ENCODE measurements at regions not wholly inside any gene's neighbourhood (a gene's known extent, or its start where the extent isn't known, plus 50 kb on each side); places are given as distances from the start of the nearest gene placed in this dataset.

- Histone ChIP-seq H4K8ac (ENCODE audit: low read depth, low read length) (no peak overlapping the region), H3K18ac (ENCODE audit: low read length) (no peak overlapping the region), H2BK120ac (ENCODE audit: low read depth, low read length) (no peak overlapping the region), H3K27me3 (ENCODE audit: insufficient read depth, low read length, poor library complexity) (no peaks in the 10 kb centered on the region), H4K5ac (ENCODE audit: low read length) (no peak overlapping the region), H3K79me1 (ENCODE audit: low read length) (no peaks in the 10 kb centered on the region), H2BK5ac (ENCODE audit: low read length) (no peak overlapping the region), H3K9ac (ENCODE audit: low read length) (no peak overlapping the region), H3K79me2 (ENCODE audit: control insufficient read depth, insufficient read depth, low read length) (no peaks in the 10 kb centered on the region), H3K4ac (ENCODE audit: low read depth, low read length) (no peak overlapping the region), H3K4me2 (ENCODE audit: low read length) (no peak overlapping the region), H3K4me3 (ENCODE audit: low read length) (no peak overlapping the region), H2AK5ac (ENCODE audit: low read length) (no peak overlapping the region), H3K23ac (ENCODE audit: low read length) (no peak overlapping the region), H2BK15ac (replicated peaks; ENCODE audit: low read depth) (no peak overlapping the region), H3K27ac (ENCODE audit: low read depth, low read length) (no peak overlapping the region), H3K56ac (ENCODE audit: low read length) (no peak overlapping the region), H3K36me3 (ENCODE audit: control insufficient read depth, insufficient read depth, low read length) (no peaks in the 10 kb centered on the region), H3K4me1 (ENCODE audit: control insufficient read depth, low read depth, low read length) (no peaks in the 10 kb centered on the region)
- WGBS (ENCODE audit: extremely low coverage, insufficient coverage, low lambda C conversion rate): no CpG with 5 or more reads among the region's 6 CpGs
- no peak for DNase-seq
Observed at GRCh38 chr22:27260087-27260698, 541.4 kb downstream of the MN1 start.

- H3K56ac ChIP-seq (ENCODE audit: low read length): no peak overlapping the region
Observed at GRCh38 chr22:27262361-27262760, 539.2 kb downstream of the MN1 start.

GRCh38 chr22:27264184-27264583 is 537.4 kb downstream of the MN1 start:
- H3K18ac ChIP-seq (ENCODE audit: low read length): no peak overlapping the region
- H3K27me3 ChIP-seq (ENCODE audit: insufficient read depth, low read length, poor library complexity): no peaks in the 10 kb centered on the region
- no peak overlapping the region for H2BK5ac ChIP-seq (ENCODE audit: low read length)
- no peak overlapping the region for H4K8ac ChIP-seq (ENCODE audit: low read depth, low read length)
- no peak for DNase-seq
- no peaks in the 10 kb centered on the region for H3K4me1 ChIP-seq (ENCODE audit: control insufficient read depth, low read depth, low read length)
- no peak overlapping the region for H2BK120ac ChIP-seq (ENCODE audit: low read depth, low read length)
- no peak overlapping the region for H3K27ac ChIP-seq (ENCODE audit: low read depth, low read length)
- H3K4ac ChIP-seq (ENCODE audit: low read depth, low read length): no peak overlapping the region
- no CpG with 5 or more reads among the region's 6 CpGs for WGBS (ENCODE audit: extremely low coverage, insufficient coverage, low lambda C conversion rate)
- H2AK5ac ChIP-seq (ENCODE audit: low read length): no peak overlapping the region
- no peak overlapping the region for H3K4me3 ChIP-seq (ENCODE audit: low read length)
- no peaks in the 10 kb centered on the region for H3K79me1 ChIP-seq (ENCODE audit: low read length)
- no peak overlapping the region for H3K56ac ChIP-seq (ENCODE audit: low read length)
- H3K79me2 ChIP-seq (ENCODE audit: control insufficient read depth, insufficient read depth, low read length): no peaks in the 10 kb centered on the region
- H3K23ac ChIP-seq (ENCODE audit: low read length): no peak overlapping the region
- no peak overlapping the region for H2BK15ac ChIP-seq (replicated peaks; ENCODE audit: low read depth)
- H3K4me2 ChIP-seq (ENCODE audit: low read length): no peak overlapping the region
- no peaks in the 10 kb centered on the region for H3K36me3 ChIP-seq (ENCODE audit: control insufficient read depth, insufficient read depth, low read length)
- no peak overlapping the region for H3K9ac ChIP-seq (ENCODE audit: low read length)
- H4K5ac ChIP-seq (ENCODE audit: low read length): no peak overlapping the region

More at GRCh38 chr22:27262361-27262760, 539.2 kb downstream of the MN1 start:
- H2BK5ac ChIP-seq (ENCODE audit: low read length): no peak overlapping the region
- no peak for DNase-seq
- no peaks in the 10 kb centered on the region for H3K79me1 ChIP-seq (ENCODE audit: low read length)
- no peak overlapping the region for H2AK5ac ChIP-seq (ENCODE audit: low read length)
- H4K8ac ChIP-seq (ENCODE audit: low read depth, low read length): no peak overlapping the region
- no peak overlapping the region for H3K23ac ChIP-seq (ENCODE audit: low read length)
- H3K36me3 ChIP-seq (ENCODE audit: control insufficient read depth, insufficient read depth, low read length): no peaks in the 10 kb centered on the region
- no CpG with 5 or more reads among the region's 10 CpGs for WGBS (ENCODE audit: extremely low coverage, insufficient coverage, low lambda C conversion rate)
- no peak overlapping the region for H3K4ac ChIP-seq (ENCODE audit: low read depth, low read length)
- no peaks in the 10 kb centered on the region for H3K4me1 ChIP-seq (ENCODE audit: control insufficient read depth, low read depth, low read length)
- H3K79me2 ChIP-seq (ENCODE audit: control insufficient read depth, insufficient read depth, low read length): no peaks in the 10 kb centered on the region
- H3K27ac ChIP-seq (ENCODE audit: low read depth, low read length): no peak overlapping the region
- H2BK15ac ChIP-seq (replicated peaks; ENCODE audit: low read depth): no peak overlapping the region
- no peak overlapping the region for H2BK120ac ChIP-seq (ENCODE audit: low read depth, low read length)
- H3K4me2 ChIP-seq (ENCODE audit: low read length): no peak overlapping the region
- H3K9ac ChIP-seq (ENCODE audit: low read length): no peak overlapping the region
- H3K27me3 ChIP-seq (ENCODE audit: insufficient read depth, low read length, poor library complexity): no peaks in the 10 kb centered on the region
- no peak overlapping the region for H3K18ac ChIP-seq (ENCODE audit: low read length)
- H4K5ac ChIP-seq (ENCODE audit: low read length): no peak overlapping the region
- H3K4me3 ChIP-seq (ENCODE audit: low read length): no peak overlapping the region

DNA sequence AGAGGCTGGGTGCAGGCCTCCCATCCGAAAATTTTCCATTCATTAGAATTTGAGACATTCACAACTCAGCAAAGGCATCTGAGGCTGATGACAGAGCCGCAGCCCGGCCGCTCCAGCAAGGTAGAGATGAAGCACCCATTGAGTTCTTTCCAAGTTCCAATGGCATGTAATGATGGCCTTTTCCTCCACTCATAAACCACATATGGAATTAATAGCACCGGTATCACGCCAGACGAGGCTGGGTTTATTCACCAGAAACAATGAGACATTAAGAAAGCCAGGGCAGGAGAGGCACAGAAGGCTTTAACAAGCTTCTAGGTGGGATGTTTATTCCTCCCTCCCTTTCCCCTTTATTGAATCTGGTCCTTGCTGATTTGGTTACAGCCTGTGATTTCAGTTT is 534.4 kb downstream of the MN1 start:
- no peaks in the 10 kb centered on the region for H3K79me1 ChIP-seq (ENCODE audit: low read length)
- no peak overlapping the region for H2BK5ac ChIP-seq (ENCODE audit: low read length)
- H3K27ac ChIP-seq (ENCODE audit: low read depth, low read length): no peak overlapping the region
- no peak overlapping the region for H3K4me3 ChIP-seq (ENCODE audit: low read length)
- H3K79me2 ChIP-seq (ENCODE audit: control insufficient read depth, insufficient read depth, low read length): no peaks in the 10 kb centered on the region
- H2BK120ac ChIP-seq (ENCODE audit: low read depth, low read length): no peak overlapping the region
- H3K36me3 ChIP-seq (ENCODE audit: control insufficient read depth, insufficient read depth, low read length): no peaks in the 10 kb centered on the region
- H3K23ac ChIP-seq (ENCODE audit: low read length): no peak overlapping the region
- H2AK5ac ChIP-seq (ENCODE audit: low read length): no peak overlapping the region
- no peak overlapping the region for H3K4ac ChIP-seq (ENCODE audit: low read depth, low read length)
- H3K27me3 ChIP-seq (ENCODE audit: insufficient read depth, low read length, poor library complexity): no peaks in the 10 kb centered on the region
- H4K5ac ChIP-seq (ENCODE audit: low read length): no peak overlapping the region
- no peak overlapping the region for H4K8ac ChIP-seq (ENCODE audit: low read depth, low read length)
- no CpG with 5 or more reads among the region's 7 CpGs for WGBS (ENCODE audit: extremely low coverage, insufficient coverage, low lambda C conversion rate)
- no peak overlapping the region for H3K18ac ChIP-seq (ENCODE audit: low read length)
- DNase-seq: no peak
- no peak overlapping the region for H3K4me2 ChIP-seq (ENCODE audit: low read length)
- H3K4me1 ChIP-seq (ENCODE audit: control insufficient read depth, low read depth, low read length): no peaks in the 10 kb centered on the region
- no peak overlapping the region for H3K9ac ChIP-seq (ENCODE audit: low read length)
- H3K56ac ChIP-seq (ENCODE audit: low read length): no peak overlapping the region
- no peak overlapping the region for H2BK15ac ChIP-seq (replicated peaks; ENCODE audit: low read depth)

DNA sequence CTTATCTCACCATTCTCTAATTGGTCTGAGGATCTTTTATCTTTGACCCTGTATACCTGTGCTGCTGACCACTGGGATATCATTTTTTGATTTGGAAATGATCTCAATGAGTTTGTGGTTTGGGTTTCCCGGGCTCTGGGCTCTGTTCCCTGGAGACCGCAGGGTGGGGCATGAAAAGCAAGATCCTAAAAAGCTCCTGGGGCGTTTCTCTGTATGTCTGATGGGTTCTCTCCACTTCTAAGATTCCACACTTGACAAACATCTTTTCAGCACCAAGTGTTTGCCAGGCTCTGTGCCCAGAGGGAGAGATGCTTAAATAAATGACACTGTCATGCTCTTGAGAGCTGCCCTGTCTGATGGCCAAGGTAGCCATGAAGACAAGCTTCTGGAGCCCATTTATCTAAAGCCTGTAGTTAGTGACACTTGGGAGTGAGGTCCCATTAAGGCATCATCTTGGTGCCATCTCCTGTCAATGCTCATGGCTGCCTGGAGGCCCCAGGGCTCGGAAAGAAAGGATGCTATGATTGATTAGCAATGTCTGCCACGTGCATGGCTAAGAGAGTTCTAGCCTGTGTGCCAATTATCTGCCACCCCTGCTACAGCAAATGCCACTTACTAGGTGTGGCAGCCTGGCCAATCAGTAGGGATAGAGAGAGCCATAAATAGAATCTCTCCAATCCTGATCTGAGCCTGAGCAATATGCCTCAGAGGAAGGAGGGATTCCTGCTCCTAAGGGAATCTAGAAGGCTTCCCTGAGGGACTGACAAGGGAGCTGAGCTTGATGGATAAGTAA is 531.6 kb downstream of the MN1 start:
- H3K18ac ChIP-seq (ENCODE audit: low read length): no peak overlapping the region
- H2BK5ac ChIP-seq (ENCODE audit: low read length): no peak overlapping the region
- no peak overlapping the region for H3K9ac ChIP-seq (ENCODE audit: low read length)
- H2BK15ac ChIP-seq (replicated peaks; ENCODE audit: low read depth): no peak overlapping the region
- H4K8ac ChIP-seq (ENCODE audit: low read depth, low read length): no peak overlapping the region
- H3K79me1 ChIP-seq (ENCODE audit: low read length): no peaks in the 10 kb centered on the region
- H3K4ac ChIP-seq (ENCODE audit: low read depth, low read length): no peak overlapping the region
- no peak overlapping the region for H3K23ac ChIP-seq (ENCODE audit: low read length)
- no peak overlapping the region for H3K27ac ChIP-seq (ENCODE audit: low read depth, low read length)
- no peak overlapping the region for H2AK5ac ChIP-seq (ENCODE audit: low read length)
- no peak for DNase-seq
- no peak overlapping the region for H2BK120ac ChIP-seq (ENCODE audit: low read depth, low read length)
- no CpG with 5 or more reads among the region's 5 CpGs for WGBS (ENCODE audit: extremely low coverage, insufficient coverage, low lambda C conversion rate)
- peaks cover 2% of the 10 kb centered on the region for H3K4me1 ChIP-seq (ENCODE audit: control insufficient read depth, low read depth, low read length)
- H3K56ac ChIP-seq (ENCODE audit: low read length): no peak overlapping the region
- H3K36me3 ChIP-seq (ENCODE audit: control insufficient read depth, insufficient read depth, low read length): no peaks in the 10 kb centered on the region
- no peaks in the 10 kb centered on the region for H3K79me2 ChIP-seq (ENCODE audit: control insufficient read depth, insufficient read depth, low read length)
- no peak overlapping the region for H3K4me3 ChIP-seq (ENCODE audit: low read length)
- no peak overlapping the region for H3K4me2 ChIP-seq (ENCODE audit: low read length)
- no peak overlapping the region for H4K5ac ChIP-seq (ENCODE audit: low read length)
- H3K27me3 ChIP-seq (ENCODE audit: insufficient read depth, low read length, poor library complexity): no peaks in the 10 kb centered on the region

Measured in mesendoderm (in vitro differentiated cells).